Esophagus squamous epithelium (tissue), 5 donors: ENCODE measurements at regions not wholly inside any gene's neighbourhood (a gene's known extent, or its start where the extent isn't known, plus 50 kb on each side); places are given as distances from the start of the nearest gene placed in this dataset.

Experiments used
- DNase-seq: peaks from one replicate; lab custom pipeline; 2025; lab: John Stamatoyannopoulos, UW
- H3K27ac ChIP-seq, 4 donors: fragments of 200-600 bp; sonication (generic); one replicate each; pipeline ENCODE4 v1.5.1; 2016 to 2019; ENCODE audit warnings: mild to moderate bottlenecking in 1 of 4
- H3K27me3 ChIP-seq, 4 donors: fragments of 200-600 bp; sonication (generic); 1 replicate in 3 of 4; 2 replicates in 1 of 4; pipeline versions ENCODE4 v1.5.1 to v1.6.0; 2017 to 2021; ENCODE audit warnings: antibody characterized with exemption in 1 of 4
- H3K36me3 ChIP-seq, 3 donors: fragments of 200-600 bp; sonication (generic); one replicate each; pipeline ENCODE4 v1.5.1; 2016 to 2019
- H3K4me1 ChIP-seq, 3 donors: fragments of 200-600 bp; sonication (generic); one replicate each; pipeline ENCODE4 v1.5.1; 2017 to 2019
- H3K4me3 ChIP-seq, 4 donors: fragments of 200-600 bp; sonication (generic); 1 replicate in 3 of 4; 2 replicates in 1 of 4; pipeline ENCODE4 v1.5.1; 2016 to 2019; ENCODE audit warnings: mild to moderate bottlenecking in 2 of 4, moderate library complexity in 1 of 4
- H3K9me3 ChIP-seq, 3 donors: fragments of 200-600 bp; sonication (generic); one replicate each; pipeline ENCODE4 v1.5.1; 2016 to 2019
- CTCF ChIP-seq, 6 experiments: fragments of 450-650 bp in 4 of 6; fragments of 200-600 bp in 2 of 6; sonication (generic) in 2 of 6; IDR thresholded peaks; one replicate each; pipeline ENCODE4 v1.5.1; 2016 to 2019; ENCODE audit warnings: antibody characterized with exemption in 6 of 6, mild to moderate bottlenecking in 4 of 6, moderate library complexity in 4 of 6
- POLR2A ChIP-seq, 4 donors: fragments of 450-650 bp; IDR thresholded peaks; one replicate each; pipeline ENCODE4 v1.6.1; 2017; ENCODE audit warnings: antibody characterized with exemption in 4 of 4, mild to moderate bottlenecking in 4 of 4, moderate library complexity in 3 of 4
- WGBS, 2 donors: methylation state at CpG; one replicate each; pipeline ENCODE4 v1.1.5; 2018; 5-methylcytosine and 5-hydroxymethylcytosine counted together
- intact Hi-C: fragments of 100-400 bp; cut with DNase I; formaldehyde crosslinking; loops from one replicate; pipeline ENCODE4 v1.15.0; 2022
- donor health status: DM: yes; HTN: yes; CAD: no.

GRCh38 chr2:82233806-82234205, 1929.3 kb upstream of the LRRTM1 start:
- intact Hi-C loops = no loop called here
- no peak overlapping the region for H3K4me3 ChIP-seq
- H3K4me1 ChIP-seq = no peaks in the 10 kb centered on the region
- no peak for DNase-seq
- TF ChIP-seq CTCF (IDR thresholded peaks at IDR 0.05) (no peak), POLR2A (IDR thresholded peaks at IDR 0.05) (no peak)
- H3K9me3 ChIP-seq = peaks cover 0 to 4% (median 0%) of the 10 kb centered on the region in 3 donors
- H3K36me3 ChIP-seq = no peaks in the 10 kb centered on the region
- H3K27ac ChIP-seq = no peak overlapping the region
- no peaks in the 10 kb centered on the region for H3K27me3 ChIP-seq

- no peak for TF ChIP-seq POLR2A (IDR thresholded peaks at IDR 0.05)
- TF ChIP-seq CTCF (IDR thresholded peaks at IDR 0.05) = no peak
- intact Hi-C loops = no loop called here
- H3K9me3 ChIP-seq = peaks cover 0 to 4% (median 0%) of the 10 kb centered on the region in 3 donors
- H3K27me3 ChIP-seq = no peaks in the 10 kb centered on the region
- no peak for DNase-seq
- H3K4me3 ChIP-seq = no peak overlapping the region
- H3K4me1 ChIP-seq = no peaks in the 10 kb centered on the region
- no peak overlapping the region for H3K27ac ChIP-seq
- WGBS, 2 donors = 53 to 62% methylated on average over 1 of the region's 1 CpG
- no peaks in the 10 kb centered on the region for H3K36me3 ChIP-seq
These were observed 1925.9 kb upstream of the LRRTM1 start for GRCh38 chr2:82230406-82230805.

GRCh38 chr2:82226441-82226840, 1921.9 kb upstream of the LRRTM1 start:
- Histone ChIP-seq H3K36me3 (no peaks in the 10 kb centered on the region), H3K27ac (no peak overlapping the region), H3K9me3 (no peaks in the 10 kb centered on the region), H3K4me3 (no peak overlapping the region), H3K4me1 (no peaks in the 10 kb centered on the region), H3K27me3 (no peaks in the 10 kb centered on the region)
- 41 to 65% methylated on average over 2 of the region's 2 CpGs for WGBS, 2 donors
- intact Hi-C loops = no loop called here
- TF ChIP-seq CTCF (IDR thresholded peaks at IDR 0.05) (no peak), POLR2A (IDR thresholded peaks at IDR 0.05) (no peak)
- no peak for DNase-seq

GRCh38 chr2:82224301-82224940, 1919.9 kb upstream of the LRRTM1 start:
- Histone ChIP-seq H3K27ac (no peak overlapping the region), H3K9me3 (no peaks in the 10 kb centered on the region), H3K27me3 (no peaks in the 10 kb centered on the region), H3K36me3 (no peaks in the 10 kb centered on the region), H3K4me3 (no peak overlapping the region), H3K4me1 (no peaks in the 10 kb centered on the region)
- 34 to 46% methylated on average over 5 of the region's 5 CpGs for WGBS, 2 donors
- DNase-seq = no peak
- intact Hi-C loops = no loop called here
- no peak for TF ChIP-seq CTCF (IDR thresholded peaks at IDR 0.05)
- no peak for TF ChIP-seq POLR2A (IDR thresholded peaks at IDR 0.05)

GRCh38 chr2:82215212-82215611, 1910.7 kb upstream of the LRRTM1 start:
- no peak overlapping the region for H3K27ac ChIP-seq
- no peak for DNase-seq
- intact Hi-C loops = no loop called here
- H3K4me1 ChIP-seq = no peaks in the 10 kb centered on the region
- TF ChIP-seq CTCF (IDR thresholded peaks at IDR 0.05) = no peak
- TF ChIP-seq POLR2A (IDR thresholded peaks at IDR 0.05) = no peak
- 66 to 67% methylated on average over 3 to 4 of the region's 4 CpGs for WGBS, 2 donors
- no peak overlapping the region for H3K4me3 ChIP-seq
- no peaks in the 10 kb centered on the region for H3K36me3 ChIP-seq
- peaks cover 0 to 16% (median 10%) of the 10 kb centered on the region in 3 donors for H3K9me3 ChIP-seq
- H3K27me3 ChIP-seq = no peaks in the 10 kb centered on the region
